Keratinocyte (primary cell): ENCODE measurements at regions not wholly inside any gene's neighbourhood (a gene's known extent, or its start where the extent isn't known, plus 50 kb on each side); places are given as distances from the start of the nearest gene placed in this dataset.

Experiments
- DNase-seq: peaks from one replicate; pipeline ENCODE4 v3.0.0-alpha.2; 2011; ENCODE audit warnings: low read depth, missing footprints, low spot score
- FAIRE-seq: peaks from 2 replicates; lab custom pipeline; 2011; peaks lifted over from hg19 to GRCh38; lab: Jason Lieb, UNC
- H2AFZ ChIP-seq: 2 replicates; pipeline ENCODE4 v1.6.0; 2012; ENCODE audit warnings: low read length, control low read depth, inconsistent platforms; ENCODE audit not compliant: control insufficient read depth
- H3K27ac ChIP-seq: 2 replicates; pipeline ENCODE4 v1.5.1; 2011; ENCODE audit warnings: low read length; ENCODE audit not compliant: control insufficient read depth, insufficient read depth
- H3K27me3 ChIP-seq: 3 replicates; pipeline ENCODE4 v1.6.0; 2011; ENCODE audit warnings: low read length; ENCODE audit not compliant: control insufficient read depth, insufficient read depth; ENCODE audit errors: extremely low read depth
- H3K36me3 ChIP-seq, 2 experiments: 2 replicates in 1 of 2; 3 replicates in 1 of 2; pipeline ENCODE4 v1.5.1; 2011; ENCODE audit warnings: low read length in 2 of 2, mild to moderate bottlenecking in 1 of 2; ENCODE audit not compliant: control insufficient read depth in 2 of 2, insufficient read depth in 2 of 2; ENCODE audit errors: extremely low read depth in 1 of 2
- H3K4me1 ChIP-seq: 3 replicates; pipeline ENCODE4 v1.5.1; 2011; ENCODE audit warnings: low read length; ENCODE audit not compliant: control insufficient read depth, insufficient read depth; ENCODE audit errors: extremely low read depth
- H3K4me2 ChIP-seq: 3 replicates; pipeline ENCODE4 v1.6.0; 2011; ENCODE audit warnings: low read depth, low read length; ENCODE audit not compliant: control insufficient read depth, insufficient read depth; ENCODE audit errors: extremely low read depth
- H3K4me3 ChIP-seq, 3 experiments: fragments of 200-600 bp in 1 of 3; sonication (generic) in 1 of 3; 2 replicates in 2 of 3; 3 replicates in 1 of 3; pipeline ENCODE4 v1.5.1; 2011 to 2016; ENCODE audit warnings: low read length in 3 of 3, mild to moderate bottlenecking in 3 of 3, control low read depth in 2 of 3, inconsistent platforms in 1 of 3, low read depth in 1 of 3, mixed read lengths in 1 of 3, mixed run types in 1 of 3, moderate library complexity in 1 of 3; ENCODE audit not compliant: control insufficient read depth in 2 of 3, insufficient read depth in 2 of 3; ENCODE audit errors: extremely low read depth in 1 of 3
- H3K79me2 ChIP-seq: 2 replicates; pipeline ENCODE4 v1.6.0; 2012; ENCODE audit warnings: low read length; ENCODE audit not compliant: control insufficient read depth, insufficient read depth
- H3K9ac ChIP-seq: 3 replicates; pipeline ENCODE4 v1.6.0; 2011; ENCODE audit warnings: low read length; ENCODE audit not compliant: control insufficient read depth, insufficient read depth; ENCODE audit errors: extremely low read depth
- H3K9me1 ChIP-seq: 3 replicates; pipeline ENCODE4 v1.6.0; 2011; ENCODE audit warnings: low read length; ENCODE audit not compliant: control insufficient read depth, insufficient read depth; ENCODE audit errors: extremely low read depth
- H3K9me3 ChIP-seq: 2 replicates; pipeline ENCODE4 v1.5.1; 2012; ENCODE audit warnings: low read depth, low read length; ENCODE audit not compliant: control insufficient read depth
- H4K20me1 ChIP-seq: 3 replicates; pipeline ENCODE4 v1.6.0; 2011; ENCODE audit warnings: low read length; ENCODE audit not compliant: control insufficient read depth, insufficient read depth; ENCODE audit errors: extremely low read depth
- CTCF ChIP-seq, 3 experiments: IDR thresholded peaks in 1 of 3; conservative IDR thresholded peaks in 1 of 3; optimal IDR thresholded peaks in 1 of 3; 2 replicates in 2 of 3; 3 replicates in 1 of 3; pipeline versions ENCODE3 to v1.5.1; 2011; ENCODE audit warnings: low read length in 3 of 3, mild to moderate bottlenecking in 3 of 3, moderate library complexity in 2 of 3, control low read depth in 1 of 3, inconsistent platforms in 1 of 3; ENCODE audit not compliant: insufficient read depth in 2 of 3; ENCODE audit errors: extremely low read depth in 1 of 3
- EZH2 ChIP-seq: IDR thresholded peaks from one replicate; pipeline ENCODE4 v1.6.1; 2012; ENCODE audit warnings: inconsistent platforms, mild to moderate bottlenecking, low read length, moderate library complexity
- dilution Hi-C: fragments of 300-500 bp; cut with MboI; formaldehyde crosslinking; loops from one replicate; pipeline ENCODE4 v1.7.0; 2020; ENCODE audit warnings: low sequenced_read_pairs; ENCODE audit not compliant: extremely low pct_ligation_motif_present

DNA sequence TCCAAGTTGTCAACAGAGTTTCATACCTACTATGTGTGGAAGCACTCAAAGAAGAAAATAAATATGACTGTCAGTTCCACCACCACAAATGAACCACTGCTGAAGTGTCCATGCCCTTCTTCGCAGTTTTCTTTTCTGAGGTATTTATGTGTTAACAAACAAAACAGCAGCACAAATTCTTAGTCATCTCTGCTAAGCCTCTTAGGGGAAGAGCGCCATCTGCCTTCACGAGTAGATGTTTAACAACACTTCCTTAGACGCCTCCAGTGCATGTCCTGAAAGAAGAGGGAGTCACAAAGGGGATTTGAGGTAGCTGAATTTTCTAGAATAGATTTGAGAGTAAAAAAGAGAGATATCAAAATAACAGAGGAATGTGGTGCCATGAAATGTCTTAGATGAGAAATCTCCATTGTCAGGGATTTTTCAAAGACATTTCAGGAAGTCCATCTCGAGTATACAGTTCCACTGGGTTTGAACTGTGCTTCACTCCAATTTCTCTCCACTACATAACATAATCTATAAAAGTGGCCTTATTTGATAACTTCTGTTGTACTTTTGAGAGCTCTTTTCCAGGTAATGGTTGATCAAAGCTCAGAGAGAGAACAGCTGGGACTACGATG lies 775.3 kb upstream of the POM121L12 start:
- H3K27me3 ChIP-seq, result no peaks in the 10 kb centered on the region
- H3K36me3 ChIP-seq, result no peaks in the 10 kb centered on the region
- dilution Hi-C loops, result no loop called here

GRCh38 chr7:52257890-52258289 lies 777.5 kb upstream of the POM121L12 start:
- H3K4me3 ChIP-seq, result no peak overlapping the region
- dilution Hi-C loops, result no loop called here
- TF ChIP-seq CTCF (optimal IDR thresholded peaks at IDR 0.05 in 1 of 3, IDR thresholded peaks at IDR 0.05 in 1 of 3, conservative IDR thresholded peaks at IDR 0.05 in 1 of 3; ENCODE audit: extremely low read depth in 1 of 3, insufficient read depth in 2 of 3, low read length in 3 of 3), result no peak
- no peak for TF ChIP-seq EZH2
- no peaks in the 10 kb centered on the region for H4K20me1 ChIP-seq
- H3K9me1 ChIP-seq, result no peaks in the 10 kb centered on the region
- no peak overlapping the region for H3K4me2 ChIP-seq
- no peak overlapping the region for H3K27ac ChIP-seq
- H3K79me2 ChIP-seq, result no peaks in the 10 kb centered on the region
- no peak overlapping the region for H3K9ac ChIP-seq
- H3K4me1 ChIP-seq, result no peaks in the 10 kb centered on the region
- H2AFZ ChIP-seq, result no peak overlapping the region
- FAIRE-seq, result no peak
- H3K36me3 ChIP-seq, result no peaks in the 10 kb centered on the region
- no peaks in the 10 kb centered on the region for H3K9me3 ChIP-seq
- no peak for DNase-seq
- H3K27me3 ChIP-seq, result no peaks in the 10 kb centered on the region

More for the DNA sequence above, 775.3 kb upstream of the POM121L12 start:
- Histone ChIP-seq H3K4me1 (no peaks in the 10 kb centered on the region), H4K20me1 (no peaks in the 10 kb centered on the region), H3K9me1 (no peaks in the 10 kb centered on the region), H3K4me3 (no peak overlapping the region), H3K79me2 (no peaks in the 10 kb centered on the region), H2AFZ (no peak overlapping the region), H3K9me3 (no peaks in the 10 kb centered on the region), H3K27ac (no peak overlapping the region), H3K9ac (no peak overlapping the region), H3K4me2 (no peak overlapping the region)
- no peak for TF ChIP-seq EZH2
- TF ChIP-seq CTCF (optimal IDR thresholded peaks at IDR 0.05 in 1 of 3, IDR thresholded peaks at IDR 0.05 in 1 of 3, conservative IDR thresholded peaks at IDR 0.05 in 1 of 3; ENCODE audit: extremely low read depth in 1 of 3, insufficient read depth in 2 of 3, low read length in 3 of 3), result no peak
- DNase-seq (no peak), FAIRE-seq (no peak)
